ENCODE measurements at regions not wholly inside any gene's neighbourhood (a gene's known extent, or its start where the extent isn't known, plus 50 kb on each side); places are given as distances from the start of the nearest gene placed in this dataset.

DNA sequence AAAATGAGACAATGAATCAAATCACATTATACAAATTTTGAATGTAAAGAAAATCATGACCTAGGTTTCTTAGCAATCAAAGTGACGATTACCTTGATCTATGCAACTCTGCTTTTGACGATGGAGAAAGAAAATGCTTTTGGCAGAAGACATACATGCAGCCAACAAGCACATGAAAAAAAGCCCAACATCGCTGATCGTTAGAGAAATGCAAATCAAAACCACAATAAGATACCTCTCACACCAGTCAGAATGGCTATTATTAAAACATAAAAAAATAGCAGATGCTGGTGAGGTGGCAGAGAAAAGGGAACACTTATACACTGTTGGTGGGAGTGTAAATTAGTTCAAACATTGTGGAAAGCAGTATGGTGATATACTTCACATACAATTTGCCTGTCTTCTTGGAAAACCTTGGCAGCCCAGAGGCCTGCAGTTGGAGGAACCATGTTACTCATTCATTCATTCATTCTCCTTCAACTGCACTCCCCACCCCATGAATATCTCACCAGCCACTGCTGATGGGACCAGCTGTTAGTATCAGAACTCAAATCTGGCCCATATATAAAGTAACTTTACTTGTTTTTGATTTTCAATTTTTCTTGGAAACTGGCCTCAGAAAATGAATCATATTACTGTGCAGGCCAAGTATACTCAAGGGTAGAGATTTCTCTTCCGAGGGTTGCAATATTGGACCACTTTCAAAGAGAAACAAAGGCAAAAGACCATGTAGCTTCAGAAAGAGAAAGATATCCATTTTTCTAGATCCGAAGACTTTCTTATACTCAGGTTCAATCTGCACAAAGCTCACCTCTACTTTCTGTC lies 358.6 kb upstream of the ARHGEF26 start:
- H4K20me1 ChIP-seq (ENCODE audit: insufficient read depth), result no peaks in the 10 kb centered on the region
- H3K9ac ChIP-seq, result no peak overlapping the region
- no peak overlapping the region for H2AFZ ChIP-seq (ENCODE audit: low read depth)
- H3K27ac ChIP-seq, result no peak overlapping the region
- no peaks in the 10 kb centered on the region for H3K36me3 ChIP-seq (ENCODE audit: insufficient read depth)
- TF ChIP-seq, protein P1, sequence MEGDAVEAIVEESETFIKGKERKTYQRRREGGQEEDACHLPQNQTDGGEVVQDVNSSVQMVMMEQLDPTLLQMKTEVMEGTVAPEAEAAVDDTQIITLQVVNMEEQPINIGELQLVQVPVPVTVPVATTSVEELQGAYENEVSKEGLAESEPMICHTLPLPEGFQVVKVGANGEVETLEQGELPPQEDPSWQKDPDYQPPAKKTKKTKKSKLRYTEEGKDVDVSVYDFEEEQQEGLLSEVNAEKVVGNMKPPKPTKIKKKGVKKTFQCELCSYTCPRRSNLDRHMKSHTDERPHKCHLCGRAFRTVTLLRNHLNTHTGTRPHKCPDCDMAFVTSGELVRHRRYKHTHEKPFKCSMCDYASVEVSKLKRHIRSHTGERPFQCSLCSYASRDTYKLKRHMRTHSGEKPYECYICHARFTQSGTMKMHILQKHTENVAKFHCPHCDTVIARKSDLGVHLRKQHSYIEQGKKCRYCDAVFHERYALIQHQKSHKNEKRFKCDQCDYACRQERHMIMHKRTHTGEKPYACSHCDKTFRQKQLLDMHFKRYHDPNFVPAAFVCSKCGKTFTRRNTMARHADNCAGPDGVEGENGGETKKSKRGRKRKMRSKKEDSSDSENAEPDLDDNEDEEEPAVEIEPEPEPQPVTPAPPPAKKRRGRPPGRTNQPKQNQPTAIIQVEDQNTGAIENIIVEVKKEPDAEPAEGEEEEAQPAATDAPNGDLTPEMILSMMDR (conservative IDR thresholded peaks at IDR 0.05; ENCODE audit: low read depth, low read length), result no peak
- no peaks in the 10 kb centered on the region for H3K4me1 ChIP-seq (ENCODE audit: low read depth, poor library complexity, severe bottlenecking)
- no peaks in the 10 kb centered on the region for H3K27me3 ChIP-seq (ENCODE audit: insufficient read depth, low read depth)
- no peaks in the 10 kb centered on the region for H3K79me2 ChIP-seq (ENCODE audit: insufficient read depth, low read depth)
- no peak overlapping the region for H3K4me2 ChIP-seq
- H3K4me3 ChIP-seq (IDR thresholded peaks at IDR 0.05; ENCODE audit: insufficient read depth, low read depth, low read length), result no peak overlapping the region

DNA sequence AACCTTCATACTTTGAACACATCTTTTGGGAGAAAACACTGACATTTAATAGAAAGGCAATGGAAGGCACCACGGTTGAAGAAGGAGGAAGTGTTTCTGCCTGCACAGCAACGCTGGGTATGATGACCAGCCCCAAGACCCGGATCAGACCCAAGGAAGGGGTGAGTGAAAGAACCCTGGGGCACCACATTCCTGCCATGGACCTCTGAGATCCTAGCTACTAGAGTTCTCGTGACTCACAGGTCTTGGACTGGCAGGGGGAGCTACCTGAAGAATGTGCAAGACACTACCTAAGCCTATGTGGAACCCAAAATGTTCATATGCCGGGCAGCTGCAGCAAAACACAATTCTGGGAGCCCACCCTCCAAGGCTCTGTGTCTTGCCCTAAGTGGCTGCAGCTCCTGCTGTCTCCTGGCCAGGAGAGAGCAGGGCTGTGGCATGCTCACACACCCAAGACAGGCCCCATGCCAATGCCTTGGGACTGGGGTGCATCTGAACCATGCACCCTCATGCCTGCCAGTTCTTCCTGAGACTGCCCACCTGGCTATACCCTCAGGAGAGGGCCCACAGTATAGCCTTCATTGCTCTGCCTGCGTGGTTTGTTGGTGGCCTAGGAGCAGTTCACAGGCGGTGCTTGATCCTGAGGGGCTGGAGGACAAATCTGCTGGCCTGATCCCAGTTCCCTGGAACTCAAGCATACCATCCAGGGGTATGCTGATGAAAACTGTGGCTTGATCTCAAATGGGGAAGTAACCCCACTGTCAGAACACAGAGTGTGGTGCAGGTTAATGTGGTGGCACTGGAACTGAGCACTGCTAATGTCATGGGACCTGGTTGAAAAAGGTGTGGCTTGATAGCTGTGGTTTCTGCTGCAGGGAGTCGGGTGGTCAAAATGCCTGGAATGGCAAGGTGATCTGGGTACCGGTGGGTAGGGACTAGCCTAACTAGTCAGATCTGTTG lies 353.3 kb upstream of the ARHGEF26 start:
- Histone ChIP-seq H3K27ac (no peak overlapping the region), H3K4me2 (no peak overlapping the region)

DNA sequence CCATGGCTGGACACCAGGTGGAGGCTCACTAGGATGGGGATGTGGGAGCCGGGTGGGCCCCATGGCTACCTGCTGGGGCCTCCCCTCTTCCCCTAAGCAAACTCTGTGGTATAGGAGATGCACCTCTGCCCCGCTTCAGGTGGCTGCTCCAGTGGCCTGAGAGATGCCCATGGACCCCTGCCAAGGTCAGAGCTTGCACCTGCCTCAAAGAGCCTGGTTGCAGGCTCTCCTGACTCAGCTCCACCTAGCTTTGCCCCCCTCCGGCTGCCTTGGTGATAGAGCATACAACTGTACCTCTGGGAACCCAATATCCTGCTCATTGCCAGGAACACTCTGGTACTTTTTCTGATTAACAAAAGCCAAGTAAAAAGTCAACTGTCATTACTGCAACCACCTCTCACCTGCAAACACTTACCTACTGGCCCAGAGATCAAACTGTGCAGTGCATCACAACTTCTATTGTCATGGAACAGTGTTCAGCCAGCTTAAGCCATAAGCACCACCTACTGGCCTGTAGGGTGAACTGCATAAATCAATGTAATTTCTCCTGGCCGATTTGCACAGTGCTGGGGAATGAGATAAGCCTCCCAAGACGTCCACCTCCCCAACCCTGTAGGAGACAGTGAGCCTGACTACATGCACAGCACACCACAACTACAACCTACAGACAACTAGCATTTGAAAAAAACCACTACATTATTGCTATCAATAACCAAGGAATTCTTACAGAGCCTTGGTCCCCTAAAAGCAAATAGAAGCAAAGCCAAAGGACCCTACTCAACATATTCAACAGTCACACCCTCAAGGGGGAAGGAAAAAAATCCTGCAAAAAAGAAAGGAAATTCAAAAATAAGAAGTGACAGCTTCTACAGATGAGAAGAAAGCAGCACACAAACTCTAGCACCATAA lies 352.4 kb upstream of the ARHGEF26 start:
- no peak overlapping the region; the same call in 1 of the 2 replicates for H2AFZ ChIP-seq (ENCODE audit: low read depth)
- H3K27ac ChIP-seq, result no peak overlapping the region
- no peaks in the 10 kb centered on the region for H4K20me1 ChIP-seq (ENCODE audit: insufficient read depth)
- TF ChIP-seq, protein P1 (conservative IDR thresholded peaks at IDR 0.05; ENCODE audit: low read depth, low read length), result peak; percentile 96
- H3K27me3 ChIP-seq (ENCODE audit: insufficient read depth, low read depth), result no peaks in the 10 kb centered on the region
- H3K36me3 ChIP-seq (ENCODE audit: insufficient read depth), result no peaks in the 10 kb centered on the region
- H3K4me1 ChIP-seq (ENCODE audit: low read depth, poor library complexity, severe bottlenecking), result no peaks in the 10 kb centered on the region
- H3K79me2 ChIP-seq (ENCODE audit: insufficient read depth, low read depth), result no peaks in the 10 kb centered on the region
- no peak overlapping the region for H3K4me2 ChIP-seq
- H3K9ac ChIP-seq, result no peak overlapping the region
- H3K4me3 ChIP-seq (IDR thresholded peaks at IDR 0.05; ENCODE audit: insufficient read depth, low read depth, low read length), result no peak overlapping the region

More for the DNA sequence above, 353.3 kb upstream of the ARHGEF26 start:
- Histone ChIP-seq H3K79me2 (ENCODE audit: insufficient read depth, low read depth) (no peaks in the 10 kb centered on the region), H3K9ac (no peak overlapping the region), H3K4me1 (ENCODE audit: low read depth, poor library complexity, severe bottlenecking) (no peaks in the 10 kb centered on the region), H3K36me3 (ENCODE audit: insufficient read depth) (no peaks in the 10 kb centered on the region), H2AFZ (ENCODE audit: low read depth) (no peak overlapping the region), H3K27me3 (ENCODE audit: insufficient read depth, low read depth) (no peaks in the 10 kb centered on the region), H4K20me1 (ENCODE audit: insufficient read depth) (no peaks in the 10 kb centered on the region), H3K4me3 (IDR thresholded peaks at IDR 0.05; ENCODE audit: insufficient read depth, low read depth, low read length) (no peak overlapping the region)
- TF ChIP-seq, protein P1 (conservative IDR thresholded peaks at IDR 0.05; ENCODE audit: low read depth, low read length), result no peak

DNA sequence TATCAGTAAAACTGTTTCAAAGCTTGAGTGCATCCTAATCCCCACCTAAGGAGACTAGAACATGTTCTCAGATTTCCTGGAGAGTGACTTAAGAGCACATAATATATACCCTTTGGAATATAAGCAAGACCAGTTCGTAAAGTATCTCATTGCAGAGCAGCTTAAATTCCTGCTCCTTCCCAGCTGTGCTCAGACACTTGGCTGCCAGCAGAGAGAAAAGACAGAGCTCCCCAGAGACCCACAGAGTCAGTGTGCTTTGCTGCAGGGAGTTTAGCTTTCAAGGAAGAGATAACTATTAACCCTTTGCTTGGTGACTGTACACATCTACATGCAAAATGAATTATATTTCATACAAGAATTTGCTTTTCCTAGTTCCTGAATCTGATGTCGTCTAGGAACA lies 338.1 kb upstream of the ARHGEF26 start:
- Histone ChIP-seq H4K20me1 (ENCODE audit: insufficient read depth) (no peaks in the 10 kb centered on the region), H3K4me2 (no peak overlapping the region), H3K36me3 (ENCODE audit: insufficient read depth) (no peaks in the 10 kb centered on the region), H3K4me3 (IDR thresholded peaks at IDR 0.05; ENCODE audit: insufficient read depth, low read depth, low read length) (no peak overlapping the region), H3K79me2 (ENCODE audit: insufficient read depth, low read depth) (no peaks in the 10 kb centered on the region), H3K9ac (no peak overlapping the region), H2AFZ (ENCODE audit: low read depth) (no peak overlapping the region), H3K27ac (no peak overlapping the region), H3K4me1 (ENCODE audit: low read depth, poor library complexity, severe bottlenecking) (no peaks in the 10 kb centered on the region), H3K27me3 (ENCODE audit: insufficient read depth, low read depth) (no peaks in the 10 kb centered on the region)
- TF ChIP-seq, protein P1 (conservative IDR thresholded peaks at IDR 0.05; ENCODE audit: low read depth, low read length), result no peak
